ENCODE measurements at regions not wholly inside any gene's neighbourhood (a gene's known extent, or its start where the extent isn't known, plus 50 kb on each side); places are given as distances from the start of the nearest gene placed in this dataset.
"Not testable (repeated sequence)": the region's sequence is repeated elsewhere in the genome, so short reads cannot be mapped to it uniquely, and the experiment has no call there.

DNA sequence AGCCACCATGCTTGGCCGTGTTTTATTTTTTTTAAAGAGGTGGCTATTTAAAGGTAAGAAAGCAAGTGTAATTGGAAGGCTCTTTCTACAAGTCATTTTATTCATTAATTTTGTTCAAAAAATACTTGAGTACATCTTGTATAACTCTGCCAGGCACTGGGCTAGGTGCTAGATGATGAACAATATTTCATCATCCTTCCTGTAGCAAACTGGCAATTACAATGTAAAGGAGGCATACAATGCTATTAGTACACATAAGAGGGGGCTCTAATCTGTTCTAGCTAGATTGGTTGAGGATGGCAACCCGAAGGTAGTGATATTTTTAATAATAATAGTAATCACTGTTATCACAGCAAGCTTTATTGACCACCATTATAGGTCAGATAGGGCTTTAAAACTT, 215.5 kb upstream of the KLF14 start:
- DNase-seq: no peak

DNA sequence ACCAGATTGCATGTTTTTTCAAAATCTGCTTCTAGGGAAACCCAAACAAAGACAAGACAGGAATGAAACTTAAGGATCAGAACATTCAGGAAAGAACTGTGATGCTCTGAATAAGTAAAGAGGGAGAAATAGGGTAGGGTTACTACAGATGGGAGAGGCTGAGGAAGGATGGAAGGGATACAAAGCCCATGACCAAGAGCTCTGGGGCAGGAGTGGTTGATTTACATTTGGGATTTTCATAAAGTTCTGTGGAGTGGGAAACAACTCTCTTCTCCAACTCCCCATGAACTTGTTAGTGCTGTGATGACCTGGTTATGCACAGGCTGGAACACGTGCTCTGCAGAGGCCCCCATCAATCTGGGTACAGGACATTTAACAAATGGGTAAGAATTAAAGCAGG, 216.0 kb upstream of the KLF14 start:
- DNase-seq: no peak

DNA sequence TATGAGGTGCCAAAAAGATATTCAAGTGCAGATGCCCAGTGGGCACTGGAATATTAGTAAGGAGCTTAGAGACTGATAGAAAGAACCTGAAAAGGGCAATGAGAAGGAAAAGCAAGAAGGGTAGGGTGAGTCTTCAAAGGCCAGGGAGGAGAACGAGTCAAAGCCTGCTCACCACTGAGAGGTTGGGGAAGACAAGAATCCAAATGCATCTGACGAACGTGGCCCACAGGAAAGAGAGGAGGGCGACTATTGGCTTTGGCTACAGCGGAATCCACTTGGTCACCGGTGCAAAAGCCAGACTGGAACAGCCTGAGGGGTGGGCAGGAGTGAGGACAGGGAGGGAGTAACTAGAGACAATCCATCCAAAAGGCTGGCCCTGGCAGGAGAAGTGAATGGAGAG, 216.7 kb upstream of the KLF14 start:
- DNase-seq: no peak

- DNase-seq: no peak
These were observed 217.4 kb upstream of the KLF14 start for GRCh38 chr7:130951303-130951975.

GRCh38 chr7:130951976-130952876, 218.2 kb upstream of the KLF14 start:
- DNase-seq: no peak

DNA sequence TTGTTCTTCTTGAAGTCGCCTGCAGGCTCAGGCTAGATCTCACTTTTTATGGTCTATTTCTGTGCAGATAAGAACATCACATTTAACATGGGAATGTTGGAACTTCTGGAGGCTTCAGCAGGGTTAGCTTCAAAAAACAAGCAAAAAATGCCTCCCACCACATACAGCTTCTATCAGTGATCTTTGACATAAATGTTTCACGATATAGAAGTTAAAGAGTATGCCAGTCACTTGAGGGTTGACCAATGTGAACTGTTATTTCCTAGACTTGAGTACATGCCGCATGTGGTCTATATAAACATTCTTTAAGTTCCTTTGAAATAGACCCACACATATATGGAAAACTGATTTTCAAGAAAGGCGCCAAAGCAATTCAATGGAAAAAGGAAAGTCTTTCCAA, 219.2 kb upstream of the KLF14 start:
- no peak for DNase-seq

DNA sequence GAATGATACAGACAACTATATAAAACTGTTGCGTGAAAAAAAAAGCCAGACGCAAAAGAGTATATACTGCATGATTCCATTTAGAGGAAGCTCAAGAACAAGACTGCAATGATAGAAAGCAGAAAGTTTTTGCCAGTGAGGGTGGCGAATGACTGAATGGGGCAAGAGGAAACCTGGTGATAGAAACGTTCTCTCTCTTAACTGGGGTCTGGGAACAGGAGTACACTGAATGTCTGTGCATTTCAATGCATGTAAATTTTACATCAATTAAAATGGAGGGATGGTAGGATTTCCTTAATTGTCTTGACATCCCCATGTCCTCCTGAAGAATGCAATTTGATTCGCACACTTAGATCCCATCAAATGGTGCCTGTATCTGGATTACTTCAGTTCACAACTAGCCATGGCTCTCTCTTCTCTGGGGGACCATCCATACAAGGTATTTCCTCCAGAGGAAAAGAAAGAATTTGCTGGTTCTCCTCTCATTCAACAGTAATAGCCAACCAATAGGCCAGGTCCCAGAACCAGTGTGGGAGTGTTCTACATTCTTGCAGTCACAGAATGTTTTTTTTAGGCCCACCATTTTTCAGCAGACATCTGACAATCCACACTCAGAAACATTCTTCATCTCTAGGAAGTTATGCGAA, 221.0 kb upstream of the KLF14 start:
- DNase-seq: no peak

- no peak for DNase-seq
These were observed 221.5 kb upstream of the KLF14 start for GRCh38 chr7:130955565-130955919.

DNA sequence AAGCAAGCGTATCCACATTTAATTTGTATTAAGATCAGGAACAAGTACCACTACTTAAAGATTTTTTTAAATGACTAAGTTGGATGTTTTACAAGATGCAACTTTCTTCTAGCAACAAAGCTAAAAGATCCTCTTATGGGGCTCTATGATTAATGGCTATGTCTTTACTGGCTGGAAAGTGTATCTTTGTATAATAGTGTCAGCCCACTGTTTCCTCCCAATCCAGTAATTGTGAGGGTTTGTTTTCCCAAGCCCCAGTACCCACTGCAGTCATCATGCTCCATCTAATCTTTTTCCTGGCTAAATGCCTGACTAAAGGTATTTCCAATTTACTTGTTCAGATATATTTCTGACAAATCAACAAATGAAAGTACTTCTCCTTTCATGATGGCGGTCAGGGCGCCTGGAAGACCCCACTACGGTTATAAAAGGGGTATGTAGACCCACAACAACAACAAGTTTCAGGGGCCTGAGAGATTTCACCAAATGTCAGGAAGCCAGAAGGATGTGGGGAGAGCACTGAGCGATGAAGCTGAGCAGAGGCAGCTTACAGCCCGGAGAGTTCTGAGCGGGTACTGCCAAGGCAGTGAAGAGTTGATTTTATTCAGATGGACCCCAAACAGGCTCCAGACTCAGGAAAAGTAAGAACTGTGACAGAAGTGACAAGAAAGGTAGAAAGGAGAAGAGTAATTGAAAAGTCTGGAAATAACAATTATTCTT, 222.6 kb upstream of the KLF14 start:
- no peak for DNase-seq

DNA sequence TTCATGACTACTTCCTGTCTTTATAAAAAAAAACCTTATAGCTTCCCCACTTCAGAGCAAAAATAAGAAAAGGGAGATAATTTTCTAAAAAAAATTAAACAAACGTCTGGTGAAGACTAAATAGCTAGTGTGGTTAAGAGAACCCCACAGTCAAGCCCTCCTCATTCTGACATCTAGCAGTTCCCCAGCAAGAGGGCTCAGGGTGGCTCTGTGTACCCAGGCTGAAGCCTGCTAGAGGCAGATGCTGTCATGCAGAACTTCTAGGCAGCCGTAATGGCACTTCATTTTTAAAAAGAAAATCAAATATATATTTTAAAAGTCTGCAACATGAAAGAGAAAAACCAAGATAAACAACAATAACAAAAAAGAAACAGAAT, 223.1 kb upstream of the KLF14 start:
- DNase-seq: no peak

DNA sequence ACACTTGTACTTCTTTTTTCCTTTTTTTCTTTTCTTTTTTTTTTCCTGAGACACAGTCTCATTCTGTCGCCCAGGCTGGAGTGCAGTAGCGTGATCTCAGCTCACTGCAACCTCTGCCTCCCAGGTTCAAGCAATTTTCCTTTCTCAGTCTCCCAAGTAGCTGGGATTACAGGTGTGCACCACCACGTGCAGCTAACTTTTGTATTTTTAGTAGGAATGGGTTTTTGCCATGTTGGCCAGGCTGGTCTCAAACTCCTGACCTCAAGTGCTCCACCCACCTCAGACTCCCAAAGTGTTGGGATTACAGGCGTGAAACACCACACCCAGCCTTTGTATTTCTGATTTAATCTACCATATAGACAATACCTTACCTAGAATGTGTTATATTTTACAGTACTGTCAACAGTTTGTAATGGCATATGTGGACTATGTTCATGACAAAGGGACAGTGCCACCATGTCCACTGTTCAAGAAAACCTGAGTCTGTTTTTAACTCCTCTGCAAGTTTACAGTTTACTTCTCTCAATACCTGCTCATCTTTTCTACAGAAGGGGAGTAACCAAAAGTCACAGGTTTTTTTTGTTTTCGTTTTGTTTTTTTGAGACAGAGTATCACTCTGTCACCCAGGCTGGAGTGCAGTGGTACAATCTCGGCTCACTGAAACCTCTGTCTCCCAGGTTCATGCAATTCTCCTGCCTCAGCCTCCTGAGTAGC, 223.9 kb upstream of the KLF14 start:
- DNase-seq: not testable (repeated sequence)

DNA sequence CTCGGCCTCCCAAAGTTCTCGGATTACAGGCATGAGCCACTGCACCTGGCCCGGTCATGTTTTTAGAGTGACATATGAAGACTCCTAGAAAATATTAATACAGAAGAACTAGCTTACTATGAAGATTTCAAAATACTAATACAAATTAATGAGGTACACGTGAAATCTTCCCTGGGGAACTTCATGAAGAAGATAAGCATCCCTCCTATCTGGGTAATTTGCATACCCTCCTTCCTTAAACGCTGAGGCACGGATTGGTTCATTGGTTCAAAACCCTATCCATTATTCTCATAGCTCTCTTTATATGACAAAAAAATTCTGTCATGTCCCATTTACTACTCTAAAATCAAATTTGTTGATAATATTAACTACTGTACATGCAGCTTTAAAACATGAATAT, 224.8 kb upstream of the KLF14 start:
- DNase-seq: no peak

DNA sequence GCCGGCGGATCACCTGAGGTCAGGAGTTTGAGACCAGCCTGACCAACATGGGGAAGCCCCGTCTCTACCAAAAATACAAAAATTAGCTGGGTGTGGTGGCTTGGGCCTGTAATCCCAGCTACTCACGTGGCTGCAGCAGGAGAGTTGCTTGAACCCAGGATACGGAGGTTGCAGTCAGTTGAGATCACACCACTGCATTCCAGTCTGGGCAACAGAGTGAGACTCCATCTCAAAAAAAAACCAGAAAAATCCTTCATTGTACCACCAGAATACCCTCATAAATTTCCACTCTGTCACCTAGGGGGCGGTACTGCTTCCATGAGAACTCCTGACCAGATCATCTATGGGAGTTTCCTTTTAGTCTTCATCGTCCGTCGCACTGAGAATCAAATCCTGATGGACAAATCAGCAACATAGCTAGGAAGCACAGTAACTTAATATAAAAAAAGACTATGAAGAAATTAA, 225.8 kb upstream of the KLF14 start:
- no peak for DNase-seq

DNA sequence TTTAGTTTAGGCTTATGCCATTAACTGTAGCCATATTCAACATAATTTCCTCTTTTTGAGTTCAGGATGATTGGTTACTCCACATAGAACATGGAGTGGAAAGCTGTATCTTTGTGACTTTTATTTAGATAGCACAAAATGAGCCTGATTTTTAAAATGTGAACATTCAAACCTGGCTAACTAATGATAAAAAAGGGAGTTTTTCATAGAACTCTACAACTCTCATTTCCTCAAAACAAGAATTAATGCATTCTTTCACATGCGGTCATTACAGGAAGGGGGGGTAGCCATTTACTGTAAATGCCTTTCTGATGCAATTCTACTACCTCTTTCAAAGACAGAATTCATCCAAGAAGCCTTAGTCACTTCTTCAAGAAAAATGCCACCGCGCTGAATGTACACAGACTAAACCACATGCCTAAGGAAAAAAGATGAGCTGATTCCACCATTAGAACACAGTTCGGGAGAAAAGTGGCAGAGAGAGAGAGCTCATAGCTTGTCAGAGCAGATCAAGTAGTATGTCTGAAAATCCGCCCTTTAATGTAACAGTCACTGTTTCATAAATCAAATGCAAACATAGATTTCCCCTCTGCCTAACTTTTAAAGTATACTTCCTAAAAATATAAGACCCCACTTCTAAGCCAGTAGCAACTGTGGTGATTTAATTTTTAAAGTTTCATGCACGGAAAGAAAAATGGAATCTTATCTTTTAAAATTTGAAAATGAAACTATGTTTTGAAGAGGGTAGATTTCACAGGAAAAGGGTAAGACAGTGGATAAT, 226.4 kb upstream of the KLF14 start:
- no peak for DNase-seq

DNA sequence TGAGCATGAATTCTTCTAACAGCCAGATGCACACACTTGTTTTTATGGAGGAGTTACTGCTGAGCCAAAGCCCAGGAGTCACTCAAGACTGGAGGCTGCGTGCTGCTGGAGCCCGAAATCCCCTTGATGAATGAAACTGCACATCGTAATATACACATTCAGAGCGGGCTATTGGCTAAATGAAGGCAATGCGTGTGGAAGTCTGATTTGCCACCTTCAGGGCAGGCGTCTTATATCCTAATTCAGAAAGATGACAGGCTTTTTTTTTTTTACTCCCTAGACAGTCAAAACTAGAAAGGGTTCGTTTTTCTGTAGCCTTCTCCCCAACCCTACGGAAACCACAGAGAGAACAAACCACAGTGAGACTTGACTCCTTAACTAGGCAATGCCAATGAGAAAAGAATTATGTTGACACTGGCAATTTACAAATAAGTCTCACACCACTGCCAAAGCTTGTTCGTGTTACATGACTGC, 227.2 kb upstream of the KLF14 start:
- no peak for DNase-seq

GRCh38 chr7:130962109-130962508, 228.1 kb upstream of the KLF14 start:
- DNase-seq: no peak

GRCh38 chr7:130963339-130963738, 229.3 kb upstream of the KLF14 start:
- no peak for DNase-seq

- no peak for DNase-seq
These were observed 231.5 kb upstream of the KLF14 start for GRCh38 chr7:130965515-130965914.

DNA sequence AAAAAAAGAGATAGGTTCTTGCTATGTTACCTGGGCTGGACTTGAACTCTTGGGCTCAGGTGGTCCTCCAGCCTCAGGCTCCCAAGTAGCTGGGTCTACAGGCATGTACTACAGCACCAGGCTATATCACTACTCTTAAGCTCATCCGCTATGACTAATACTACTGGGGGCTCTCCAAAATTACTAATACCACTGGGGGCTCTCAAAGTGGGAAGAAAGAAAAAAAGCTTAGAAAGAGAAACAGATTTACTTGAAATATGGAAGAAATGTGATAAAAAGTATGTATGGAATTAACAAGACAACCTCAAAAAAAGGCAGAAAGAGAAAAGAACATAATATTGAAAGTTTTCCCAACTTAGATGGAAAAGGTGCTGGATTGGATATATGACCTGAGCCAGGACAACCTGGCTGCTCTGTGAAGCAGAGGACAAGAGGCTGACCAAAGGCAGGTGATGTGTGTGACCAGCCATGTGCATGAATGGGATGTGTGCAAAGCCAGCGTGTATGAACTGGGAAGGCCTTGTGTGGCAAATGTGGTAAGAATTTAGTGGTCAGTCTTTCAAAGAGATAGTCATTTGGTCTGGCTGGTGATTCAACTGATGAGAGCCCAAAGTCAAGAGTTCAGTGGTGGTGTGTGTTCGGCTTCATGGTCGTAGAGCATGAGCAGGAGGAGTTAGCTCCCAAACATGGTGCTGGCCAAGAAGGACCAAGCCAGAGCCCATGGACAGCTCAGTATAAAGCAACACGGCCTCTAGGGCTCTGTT, 232.4 kb upstream of the KLF14 start:
- no peak for DNase-seq

- no peak for DNase-seq
These were observed 236.2 kb upstream of the KLF14 start for GRCh38 chr7:130970196-130970595.

DNA sequence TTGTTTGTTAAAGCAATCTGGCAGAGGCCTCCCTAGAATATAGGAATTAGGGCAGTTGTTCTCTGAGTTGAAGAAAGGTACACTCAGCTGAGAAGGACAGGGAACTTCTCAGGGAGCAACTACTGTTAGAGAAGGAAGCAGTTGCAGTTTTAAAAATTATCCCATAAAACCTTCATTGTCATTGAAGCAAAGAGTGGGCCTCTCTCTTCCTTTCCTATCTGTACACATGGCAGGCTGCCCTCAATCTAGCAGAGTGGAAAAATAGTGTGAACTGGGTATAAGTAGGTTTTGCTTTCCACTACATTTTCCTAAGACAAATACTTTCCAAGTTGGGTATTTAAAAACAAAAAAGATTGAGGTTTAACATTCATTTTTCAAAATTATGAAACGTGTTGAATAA, 236.7 kb upstream of the KLF14 start:
- no peak for DNase-seq

Measured in GDM1 (cell line).